Thyroid gland (tissue), 4 donors: ENCODE measurements at regions not wholly inside any gene's neighbourhood (a gene's known extent, or its start where the extent isn't known, plus 50 kb on each side); places are given as distances from the start of the nearest gene placed in this dataset.

Experiments used
- DNase-seq, 2 donors: peaks; one replicate each; pipeline ENCODE4 v3.0.0-alpha.2; 2019
- H3K27ac ChIP-seq, 3 donors: fragments of 200-600 bp; sonication (generic); 1 replicate in 2 of 3; 2 replicates in 1 of 3; pipeline ENCODE4 v1.5.1; 2016 to 2019; ENCODE audit warnings: mild to moderate bottlenecking in 1 of 3, moderate library complexity in 1 of 3
- H3K27me3 ChIP-seq: fragments of 200-600 bp; sonication (generic); one replicate; pipeline ENCODE4 v1.5.1; 2019
- H3K36me3 ChIP-seq, 2 donors: fragments of 200-600 bp; sonication (generic); one replicate each; pipeline ENCODE4 v1.5.1; 2016 to 2019
- H3K4me1 ChIP-seq, 2 donors: fragments of 200-600 bp; sonication (generic); one replicate each; pipeline ENCODE4 v1.5.1; 2017 to 2019
- H3K4me3 ChIP-seq, 3 donors: fragments of 200-600 bp; sonication (generic); replicated peaks in 1 of 3; 1 replicate in 2 of 3; 2 replicates in 1 of 3; pipeline ENCODE4 v1.5.1; 2016; ENCODE audit warnings: mild to moderate bottlenecking in 1 of 3
- H3K9me3 ChIP-seq: fragments of 200-600 bp; sonication (generic); one replicate; pipeline ENCODE4 v1.5.1; 2017
- CTCF ChIP-seq, 6 experiments: fragments of 200-600 bp in 3 of 6; fragments of 450-650 bp in 3 of 6; sonication (generic) in 3 of 6; IDR thresholded peaks; one replicate each; pipeline ENCODE4 v1.5.1; 2016 to 2019; ENCODE audit warnings: antibody characterized with exemption in 6 of 6, mild to moderate bottlenecking in 2 of 6, inconsistent platforms in 1 of 6, moderate library complexity in 1 of 6
- POLR2A ChIP-seq, 2 donors: fragments of 450-650 bp; IDR thresholded peaks; one replicate each; pipeline ENCODE4 v1.6.1; 2017; ENCODE audit warnings: antibody characterized with exemption in 2 of 2, mild to moderate bottlenecking in 2 of 2, moderate library complexity in 1 of 2
- WGBS, 2 donors: methylation state at CpG; one replicate each; pipeline ENCODE4 v1.1.5; 2017; 5-methylcytosine and 5-hydroxymethylcytosine counted together
- intact Hi-C: fragments of 100-400 bp; cut with DNase I; formaldehyde crosslinking; loops from one replicate; pipeline ENCODE4 v1.15.1; 2023

GRCh38 chr3:194080436-194080835 lies 55.5 kb upstream of the HES1 start:
- Histone ChIP-seq H3K36me3 (no peaks in the 10 kb centered on the region), H3K9me3 (no peaks in the 10 kb centered on the region), H3K4me3 (no peak overlapping the region), H3K4me1 (peaks cover 0 to 4% of the 10 kb centered on the region in 2 donors), H3K27me3 (no peaks in the 10 kb centered on the region), H3K27ac (no peak overlapping the region)
- intact Hi-C loops: no loop called here
- DNase-seq: no peak
- 64 to 72% methylated on average over 7 of the region's 7 CpGs for WGBS, 2 donors
- no peak for TF ChIP-seq CTCF (IDR thresholded peaks at IDR 0.05)
- TF ChIP-seq POLR2A (IDR thresholded peaks at IDR 0.05): no peak

GRCh38 chr3:194080913-194081800 lies 54.8 kb upstream of the HES1 start:
- 85 to 94% methylated on average over 8 of the region's 8 CpGs for WGBS, 2 donors
- intact Hi-C loops: no loop called here
- H3K27me3 ChIP-seq: no peaks in the 10 kb centered on the region
- H3K27ac ChIP-seq: no peak overlapping the region
- no peaks in the 10 kb centered on the region for H3K36me3 ChIP-seq
- DNase-seq: no peak
- H3K4me3 ChIP-seq: no peak overlapping the region
- peaks cover 0 to 4% of the 10 kb centered on the region in 2 donors for H3K4me1 ChIP-seq
- no peaks in the 10 kb centered on the region for H3K9me3 ChIP-seq
- TF ChIP-seq CTCF (IDR thresholded peaks at IDR 0.05) (no peak), POLR2A (IDR thresholded peaks at IDR 0.05) (no peak)

GRCh38 chr3:194081826-194082225 lies 54.1 kb upstream of the HES1 start:
- no peaks in the 10 kb centered on the region for H3K27me3 ChIP-seq
- H3K4me3 ChIP-seq: no peak overlapping the region
- DNase-seq: no peak
- intact Hi-C loops: no loop called here
- H3K9me3 ChIP-seq: no peaks in the 10 kb centered on the region
- H3K4me1 ChIP-seq: peaks cover 6 to 9% of the 10 kb centered on the region in 2 donors
- no peak overlapping the region for H3K27ac ChIP-seq
- WGBS, 2 donors: 96 to 97% methylated on average over 5 of the region's 5 CpGs
- H3K36me3 ChIP-seq: no peaks in the 10 kb centered on the region
- no peak for TF ChIP-seq POLR2A (IDR thresholded peaks at IDR 0.05)
- TF ChIP-seq CTCF (IDR thresholded peaks at IDR 0.05): no peak

- no peaks in the 10 kb centered on the region for H3K9me3 ChIP-seq
- H3K27ac ChIP-seq: no peak overlapping the region
- 72 to 81% methylated on average over 16 to 18 of the region's 18 CpGs for WGBS, 2 donors
- H3K4me3 ChIP-seq: no peak overlapping the region
- no peaks in the 10 kb centered on the region for H3K27me3 ChIP-seq
- no peaks in the 10 kb centered on the region for H3K36me3 ChIP-seq
- H3K4me1 ChIP-seq: peaks cover 10 to 15% of the 10 kb centered on the region in 2 donors
- intact Hi-C loops: no loop called here
- TF ChIP-seq POLR2A (IDR thresholded peaks at IDR 0.05): no peak
- no peak for TF ChIP-seq CTCF (IDR thresholded peaks at IDR 0.05)
- no peak for DNase-seq
These were observed 53.0 kb upstream of the HES1 start for GRCh38 chr3:194082743-194083636.
